Hematopoietic multipotent progenitor cell treated with erythropoietin and hydrocortisone succinate and interleukin-3 and kit ligand, for 8 days (in vitro differentiated cells): ENCODE measurements at regions not wholly inside any gene's neighbourhood (a gene's known extent, or its start where the extent isn't known, plus 50 kb on each side); places are given as distances from the start of the nearest gene placed in this dataset.
"Not testable (repeated sequence)": the region's sequence is repeated elsewhere in the genome, so short reads cannot be mapped to it uniquely, and the experiment has no call there.

Source experiments
- DNase-seq: peaks from one replicate; pipeline ENCODE4 v3.0.0-alpha.2; 2015

- DNase-seq = no peak
Observed at GRCh38 chr7:69438584-69439412, 159.5 kb upstream of the AUTS2 start.

GRCh38 chr7:69439636-69440325, 158.5 kb upstream of the AUTS2 start:
- DNase-seq = no peak

- DNase-seq = no peak
Observed at GRCh38 chr7:69440976-69441375, 157.3 kb upstream of the AUTS2 start.

- no peak for DNase-seq
Observed at GRCh38 chr7:69443136-69443535, 155.1 kb upstream of the AUTS2 start.

GRCh38 chr7:69445541-69445940, 152.7 kb upstream of the AUTS2 start:
- DNase-seq = peak; percentile 42

GRCh38 chr7:69446213-69446612, 152.1 kb upstream of the AUTS2 start:
- DNase-seq = not testable (repeated sequence)

- DNase-seq = no peak
Observed at GRCh38 chr7:69448071-69448470, 150.2 kb upstream of the AUTS2 start.

GRCh38 chr7:69450456-69450855, 147.8 kb upstream of the AUTS2 start:
- no peak for DNase-seq

GRCh38 chr7:69451715-69452114, 146.6 kb upstream of the AUTS2 start:
- no peak for DNase-seq

- DNase-seq = no peak
Observed at GRCh38 chr7:69452797-69453196, 145.5 kb upstream of the AUTS2 start.

GRCh38 chr7:69457595-69458504, 140.4 kb upstream of the AUTS2 start:
- no peak for DNase-seq

- no peak for DNase-seq
Observed at GRCh38 chr7:69464035-69464434, 134.2 kb upstream of the AUTS2 start.

- DNase-seq = no peak
Observed at GRCh38 chr7:69465262-69465661, 133.0 kb upstream of the AUTS2 start.

GRCh38 chr7:69467826-69468225, 130.4 kb upstream of the AUTS2 start:
- no peak for DNase-seq

GRCh38 chr7:69476416-69476815, 121.9 kb upstream of the AUTS2 start:
- DNase-seq = no peak

GRCh38 chr7:69482676-69483075, 115.6 kb upstream of the AUTS2 start:
- no peak for DNase-seq

- no peak for DNase-seq
Observed at GRCh38 chr7:69489533-69489932, 108.7 kb upstream of the AUTS2 start.

GRCh38 chr7:69498671-69499070, 99.6 kb upstream of the AUTS2 start:
- no peak for DNase-seq

GRCh38 chr7:69502358-69502757, 95.9 kb upstream of the AUTS2 start:
- no peak for DNase-seq

GRCh38 chr7:69504733-69505420, 93.4 kb upstream of the AUTS2 start:
- peak; percentile 63 for DNase-seq

- DNase-seq = no peak
Observed at GRCh38 chr7:69508736-69509135, 89.5 kb upstream of the AUTS2 start.

GRCh38 chr7:69510114-69510513, 88.2 kb upstream of the AUTS2 start:
- no peak for DNase-seq
